ENCODE measurements at regions not wholly inside any gene's neighbourhood (a gene's known extent, or its start where the extent isn't known, plus 50 kb on each side); places are given as distances from the start of the nearest gene placed in this dataset.

DNA sequence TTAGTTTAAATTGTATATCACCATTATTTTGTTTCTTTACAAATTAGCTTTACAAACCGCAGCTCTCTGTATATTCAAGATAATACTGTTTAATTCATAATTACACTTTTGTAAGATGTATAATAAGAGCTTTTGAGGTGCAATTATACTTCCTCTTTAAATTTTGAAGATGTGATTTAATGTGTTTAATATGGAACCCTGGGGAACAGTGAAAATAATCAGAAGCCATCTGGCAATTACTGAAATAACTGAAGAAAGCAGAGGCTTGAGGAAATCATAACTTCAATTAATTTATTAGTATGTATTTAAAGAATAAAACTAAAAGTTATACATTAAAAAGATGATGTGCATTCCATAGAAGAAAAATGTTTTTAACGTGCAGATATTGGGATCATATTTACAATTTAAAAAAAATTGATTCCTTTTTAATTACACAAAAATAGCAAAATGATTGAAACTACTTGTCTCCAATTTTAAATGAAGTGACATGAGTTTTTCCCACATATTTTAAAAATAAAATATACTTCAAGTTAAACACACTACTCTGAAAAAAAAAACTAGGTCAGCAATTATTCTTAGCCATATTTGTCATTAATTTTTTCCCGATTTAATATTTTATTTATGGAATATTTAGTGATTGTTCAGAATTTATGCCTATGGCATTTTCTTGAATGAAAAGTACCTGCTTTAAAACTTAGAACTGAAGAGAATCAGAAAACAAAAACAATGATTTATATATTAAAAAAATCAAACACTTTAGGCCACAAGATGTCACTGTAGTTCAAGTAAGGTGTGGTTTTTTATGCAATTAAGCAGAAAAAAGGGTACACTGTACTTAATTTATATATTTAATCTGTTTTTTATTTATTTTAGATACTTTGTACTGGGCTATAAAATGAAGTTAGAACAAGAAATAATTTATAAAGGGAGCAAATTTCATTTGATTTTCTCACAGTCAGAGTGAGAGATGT lies 942.7 kb upstream of the NDST4 start:
- H3K9me3 ChIP-seq, result no peaks in the 10 kb centered on the region
- TF ChIP-seq POLR2A (IDR thresholded peaks at IDR 0.05), result no peak
- TF ChIP-seq, protein P1, sequence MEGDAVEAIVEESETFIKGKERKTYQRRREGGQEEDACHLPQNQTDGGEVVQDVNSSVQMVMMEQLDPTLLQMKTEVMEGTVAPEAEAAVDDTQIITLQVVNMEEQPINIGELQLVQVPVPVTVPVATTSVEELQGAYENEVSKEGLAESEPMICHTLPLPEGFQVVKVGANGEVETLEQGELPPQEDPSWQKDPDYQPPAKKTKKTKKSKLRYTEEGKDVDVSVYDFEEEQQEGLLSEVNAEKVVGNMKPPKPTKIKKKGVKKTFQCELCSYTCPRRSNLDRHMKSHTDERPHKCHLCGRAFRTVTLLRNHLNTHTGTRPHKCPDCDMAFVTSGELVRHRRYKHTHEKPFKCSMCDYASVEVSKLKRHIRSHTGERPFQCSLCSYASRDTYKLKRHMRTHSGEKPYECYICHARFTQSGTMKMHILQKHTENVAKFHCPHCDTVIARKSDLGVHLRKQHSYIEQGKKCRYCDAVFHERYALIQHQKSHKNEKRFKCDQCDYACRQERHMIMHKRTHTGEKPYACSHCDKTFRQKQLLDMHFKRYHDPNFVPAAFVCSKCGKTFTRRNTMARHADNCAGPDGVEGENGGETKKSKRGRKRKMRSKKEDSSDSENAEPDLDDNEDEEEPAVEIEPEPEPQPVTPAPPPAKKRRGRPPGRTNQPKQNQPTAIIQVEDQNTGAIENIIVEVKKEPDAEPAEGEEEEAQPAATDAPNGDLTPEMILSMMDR (IDR thresholded peaks at IDR 0.05), result no peak
- H3K4me3 ChIP-seq, result no peak overlapping the region
- DNase-seq, result no peak
- no peaks in the 10 kb centered on the region for H3K36me3 ChIP-seq (ENCODE audit: low read depth, missing control alignments)
- H3K27ac ChIP-seq, result no peak overlapping the region
- no peaks in the 10 kb centered on the region for H3K27me3 ChIP-seq
- intact Hi-C loops (cut with DNase I; ENCODE audit: low total_unique reads), result no loop called here
- WGBS, 2 donors, result 66 to 69% methylated on average over 3 of the region's 3 CpGs
- no peaks in the 10 kb centered on the region for H3K4me1 ChIP-seq

DNA sequence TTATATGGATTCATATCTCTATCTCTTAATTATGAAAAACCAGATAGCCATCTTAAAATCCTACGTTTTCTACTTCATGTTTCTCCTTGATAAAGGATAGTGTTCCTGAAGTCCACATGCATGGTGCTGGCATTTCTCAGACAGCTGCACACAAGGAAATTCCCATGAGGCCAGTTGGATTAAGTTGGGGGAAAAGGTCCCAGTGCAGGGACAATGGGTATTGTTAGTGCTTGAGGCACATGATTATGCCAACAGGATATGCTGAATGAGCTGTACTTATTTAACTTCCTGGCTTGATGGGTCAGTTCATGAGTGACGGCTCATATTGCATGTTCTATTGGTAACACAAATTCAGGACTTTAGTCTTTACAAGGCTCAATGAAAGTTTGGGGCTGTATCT lies 913.9 kb upstream of the NDST4 start:
- Histone ChIP-seq H3K4me1 (no peaks in the 10 kb centered on the region), H3K27me3 (no peaks in the 10 kb centered on the region), H3K27ac (no peak overlapping the region), H3K36me3 (ENCODE audit: low read depth, missing control alignments) (no peaks in the 10 kb centered on the region), H3K9me3 (no peaks in the 10 kb centered on the region), H3K4me3 (no peak overlapping the region)
- intact Hi-C loops (cut with DNase I; ENCODE audit: low total_unique reads), result no loop called here
- 61 to 91% methylated on average over 2 of the region's 2 CpGs for WGBS, 2 donors
- no peak for DNase-seq
- TF ChIP-seq, protein P1 (IDR thresholded peaks at IDR 0.05), result no peak
- no peak for TF ChIP-seq POLR2A (IDR thresholded peaks at IDR 0.05)

GRCh38 chr4:116024954-116025708 lies 911.7 kb upstream of the NDST4 start:
- Histone ChIP-seq H3K27ac (no peak overlapping the region), H3K36me3 (ENCODE audit: low read depth, missing control alignments) (no peaks in the 10 kb centered on the region), H3K27me3 (no peaks in the 10 kb centered on the region), H3K4me3 (no peak overlapping the region), H3K9me3 (no peaks in the 10 kb centered on the region), H3K4me1 (no peaks in the 10 kb centered on the region)
- WGBS, 2 donors, result 67 to 71% methylated on average over 1 of the region's 1 CpG
- TF ChIP-seq, protein P1 (IDR thresholded peaks at IDR 0.05), result no peak
- no peak for TF ChIP-seq POLR2A (IDR thresholded peaks at IDR 0.05)
- DNase-seq, result no peak
- intact Hi-C loops (cut with DNase I; ENCODE audit: low total_unique reads), result no loop called here

DNA sequence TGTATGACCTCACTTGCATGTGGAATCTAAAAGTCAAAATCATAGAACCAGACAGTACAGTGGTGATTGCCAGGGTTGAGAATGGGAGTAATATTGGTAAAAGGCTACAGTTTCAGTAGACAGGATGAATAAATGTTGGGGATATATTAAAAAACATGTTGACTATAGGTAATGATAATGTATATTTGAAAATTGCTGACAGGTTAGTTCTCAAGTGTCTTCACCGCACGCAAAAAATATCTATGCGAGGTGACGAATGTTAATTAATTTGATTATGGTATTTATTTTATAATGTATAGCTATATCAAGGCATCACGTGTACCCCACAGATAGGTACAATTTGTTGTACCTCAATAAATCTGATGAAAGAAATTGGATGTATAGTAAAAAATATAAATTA lies 909.6 kb upstream of the NDST4 start:
- TF ChIP-seq, protein P1 (IDR thresholded peaks at IDR 0.05), result no peak
- TF ChIP-seq POLR2A (IDR thresholded peaks at IDR 0.05), result no peak

More for the DNA sequence above, 909.6 kb upstream of the NDST4 start:
- Histone ChIP-seq H3K36me3 (ENCODE audit: low read depth, missing control alignments) (no peaks in the 10 kb centered on the region), H3K4me1 (no peaks in the 10 kb centered on the region), H3K9me3 (no peaks in the 10 kb centered on the region), H3K27ac (no peak overlapping the region), H3K27me3 (no peaks in the 10 kb centered on the region), H3K4me3 (no peak overlapping the region)
- DNase-seq, result no peak
- intact Hi-C loops (cut with DNase I; ENCODE audit: low total_unique reads), result no loop called here
- 92 to 94% methylated on average over 5 of the region's 5 CpGs for WGBS, 2 donors
